ENCODE measurements at regions not wholly inside any gene's neighbourhood (a gene's known extent, or its start where the extent isn't known, plus 50 kb on each side); places are given as distances from the start of the nearest gene placed in this dataset.
A peak's percentile ranks its signal among the peaks of the same experiment; 100 is the strongest.

DNA sequence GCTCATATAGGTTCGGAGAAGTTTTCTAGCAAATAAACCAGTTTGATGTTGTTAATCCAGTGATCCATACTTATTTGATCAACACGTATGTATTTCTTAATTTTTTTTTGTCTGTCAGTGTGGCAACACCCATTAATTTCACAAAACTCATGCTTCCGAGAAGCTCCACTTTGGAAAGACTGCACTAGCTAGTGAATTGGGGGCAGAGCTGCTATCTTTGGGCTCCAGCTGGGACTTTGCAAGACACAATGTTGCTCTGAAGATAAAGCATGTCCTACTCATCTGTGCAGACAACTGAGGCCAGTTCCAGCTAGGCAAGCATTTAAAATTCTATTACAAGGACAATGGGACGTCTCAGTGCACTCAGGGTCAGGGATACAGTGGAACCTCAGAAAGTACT, 298.4 kb downstream of the NUAK1 start:
- no peaks in the 10 kb centered on the region for H3K36me3 ChIP-seq
- no peaks in the 10 kb centered on the region for H3K27me3 ChIP-seq
- peaks cover 0 to 20% (median 14%) of the 10 kb centered on the region in 4 donors for H3K4me1 ChIP-seq
- intact Hi-C loops (cut with DNase I): no loop called here
- no peak overlapping the region for H3K4me3 ChIP-seq
- TF ChIP-seq POLR2AphosphoS5 (IDR thresholded peaks at IDR 0.05): no peak
- no peak for TF ChIP-seq POLR2A (IDR thresholded peaks at IDR 0.05; ENCODE audit: low read depth)
- TF ChIP-seq EP300 (IDR thresholded peaks at IDR 0.05): no peak
- TF ChIP-seq, protein P1, sequence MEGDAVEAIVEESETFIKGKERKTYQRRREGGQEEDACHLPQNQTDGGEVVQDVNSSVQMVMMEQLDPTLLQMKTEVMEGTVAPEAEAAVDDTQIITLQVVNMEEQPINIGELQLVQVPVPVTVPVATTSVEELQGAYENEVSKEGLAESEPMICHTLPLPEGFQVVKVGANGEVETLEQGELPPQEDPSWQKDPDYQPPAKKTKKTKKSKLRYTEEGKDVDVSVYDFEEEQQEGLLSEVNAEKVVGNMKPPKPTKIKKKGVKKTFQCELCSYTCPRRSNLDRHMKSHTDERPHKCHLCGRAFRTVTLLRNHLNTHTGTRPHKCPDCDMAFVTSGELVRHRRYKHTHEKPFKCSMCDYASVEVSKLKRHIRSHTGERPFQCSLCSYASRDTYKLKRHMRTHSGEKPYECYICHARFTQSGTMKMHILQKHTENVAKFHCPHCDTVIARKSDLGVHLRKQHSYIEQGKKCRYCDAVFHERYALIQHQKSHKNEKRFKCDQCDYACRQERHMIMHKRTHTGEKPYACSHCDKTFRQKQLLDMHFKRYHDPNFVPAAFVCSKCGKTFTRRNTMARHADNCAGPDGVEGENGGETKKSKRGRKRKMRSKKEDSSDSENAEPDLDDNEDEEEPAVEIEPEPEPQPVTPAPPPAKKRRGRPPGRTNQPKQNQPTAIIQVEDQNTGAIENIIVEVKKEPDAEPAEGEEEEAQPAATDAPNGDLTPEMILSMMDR (IDR thresholded peaks at IDR 0.05): no peak
- DNase-seq (ENCODE audit: extremely low spot score): no peak
- no peaks in the 10 kb centered on the region for H3K9me3 ChIP-seq
- H3K27ac ChIP-seq (replicated peaks in 1 of 4): no peak overlapping the region
- WGBS: 85% methylated on average over 4 of the region's 4 CpGs

DNA sequence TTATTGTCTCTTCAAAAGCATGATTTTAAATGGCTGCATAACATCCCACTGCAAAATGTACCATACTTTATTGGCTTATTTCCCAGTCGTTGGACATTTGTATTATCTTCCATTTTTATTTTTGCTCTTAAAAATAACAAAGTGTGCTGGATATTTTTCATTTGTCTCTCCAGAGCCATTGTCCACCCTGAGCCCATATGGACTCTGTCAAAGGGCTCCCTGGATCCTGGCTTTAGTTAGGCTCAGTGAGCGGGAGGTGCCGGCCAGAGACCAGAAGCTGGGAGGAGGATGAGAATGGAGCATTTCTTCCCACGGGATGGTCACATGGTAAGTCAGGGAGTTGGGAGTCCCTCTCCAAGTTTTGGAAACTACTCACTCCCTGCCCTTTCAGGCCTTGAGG, 296.9 kb downstream of the NUAK1 start:
- intact Hi-C loops (cut with DNase I): no loop called here
- no peak for DNase-seq (ENCODE audit: extremely low spot score)
- Histone ChIP-seq H3K9me3 (no peaks in the 10 kb centered on the region), H3K36me3 (no peaks in the 10 kb centered on the region), H3K4me1 (peaks cover 0 to 20% (median 14%) of the 10 kb centered on the region in 4 donors), H3K27ac (replicated peaks in 1 of 4) (no peak overlapping the region), H3K4me3 (no peak overlapping the region), H3K27me3 (no peaks in the 10 kb centered on the region)
- no peak for TF ChIP-seq POLR2A (IDR thresholded peaks at IDR 0.05; ENCODE audit: low read depth)
- TF ChIP-seq EP300 (IDR thresholded peaks at IDR 0.05): no peak
- TF ChIP-seq POLR2AphosphoS5 (IDR thresholded peaks at IDR 0.05): no peak
- TF ChIP-seq, protein P1 (IDR thresholded peaks at IDR 0.05): no peak
- 40% methylated on average over 4 of the region's 4 CpGs for WGBS

DNA sequence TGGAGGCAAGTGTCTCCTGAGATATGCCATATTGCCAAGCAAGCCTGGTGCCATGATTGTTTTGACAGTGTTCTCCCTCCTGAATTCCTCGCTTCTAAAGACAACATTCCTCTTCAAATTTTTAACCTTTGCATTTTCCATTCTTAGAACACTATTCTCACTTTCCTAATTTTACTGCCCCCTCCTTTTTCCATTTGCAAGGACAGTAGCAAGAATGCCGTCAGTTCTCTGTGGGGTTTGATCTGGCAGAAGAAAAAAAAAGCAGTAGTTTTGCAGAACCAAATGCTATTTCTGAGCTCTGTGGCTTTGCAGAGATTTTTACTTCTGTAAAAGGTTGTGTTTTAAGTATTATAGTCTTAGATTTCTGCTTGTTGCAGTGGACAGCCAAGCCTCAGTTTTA, 295.2 kb downstream of the NUAK1 start:
- Histone ChIP-seq H3K4me1 (peaks cover 0 to 20% (median 14%) of the 10 kb centered on the region in 4 donors), H3K9me3 (no peaks in the 10 kb centered on the region), H3K36me3 (no peaks in the 10 kb centered on the region), H3K27ac (replicated peaks in 1 of 4) (peak overlapping the region in 1 of 4 donors; percentile 36), H3K27me3 (no peaks in the 10 kb centered on the region), H3K4me3 (no peak overlapping the region)
- WGBS: 31% methylated on average over 2 of the region's 2 CpGs
- DNase-seq (ENCODE audit: extremely low spot score): peak; percentile 24
- intact Hi-C loops (cut with DNase I): no loop called here
- TF ChIP-seq EP300 (IDR thresholded peaks at IDR 0.05) (no peak), POLR2A (IDR thresholded peaks at IDR 0.05; ENCODE audit: low read depth) (no peak), POLR2AphosphoS5 (IDR thresholded peaks at IDR 0.05) (no peak)
- TF ChIP-seq, protein P1 (IDR thresholded peaks at IDR 0.05): no peak

DNA sequence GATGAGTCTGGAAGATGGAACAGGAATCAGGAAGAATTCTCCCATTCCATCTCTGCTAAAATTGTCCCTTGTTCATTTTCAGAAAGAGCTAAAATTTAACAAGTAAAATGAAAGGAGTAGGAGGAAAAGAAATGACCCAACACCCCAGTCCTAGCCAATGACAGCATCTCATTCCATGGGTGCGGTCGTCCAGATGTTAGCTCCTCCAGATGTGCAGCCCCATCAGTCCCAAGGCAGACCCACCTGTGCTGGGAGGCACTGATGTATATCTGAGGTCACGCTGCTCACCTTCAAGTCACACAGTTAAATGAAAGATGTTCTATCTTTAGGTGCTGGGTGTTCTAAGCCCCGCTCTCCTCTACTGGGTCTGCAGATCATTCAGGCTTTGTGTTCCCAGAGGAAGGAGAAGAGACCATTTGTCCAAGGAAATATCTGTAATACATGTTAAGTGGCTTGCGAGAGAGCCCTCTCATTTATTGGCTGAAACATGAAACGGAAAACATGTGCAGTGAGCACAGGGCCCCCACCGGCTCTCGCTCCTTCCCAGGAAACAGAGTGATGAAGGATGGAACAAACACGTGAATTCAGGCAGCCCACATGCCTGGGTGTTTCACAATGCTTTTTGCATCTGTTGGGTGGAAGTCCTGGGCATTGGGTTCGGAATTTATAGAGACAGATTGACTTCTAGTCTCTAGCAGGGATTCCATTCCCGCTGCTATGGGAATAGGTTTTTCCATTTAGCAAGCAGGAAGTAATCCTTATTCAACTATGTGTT, 294.6 kb downstream of the NUAK1 start:
- H3K36me3 ChIP-seq: no peaks in the 10 kb centered on the region
- WGBS: 79% methylated on average over 11 of the region's 11 CpGs
- no peaks in the 10 kb centered on the region for H3K9me3 ChIP-seq
- H3K27me3 ChIP-seq: no peaks in the 10 kb centered on the region
- intact Hi-C loops (cut with DNase I): no loop called here
- H3K4me3 ChIP-seq: no peak overlapping the region
- H3K4me1 ChIP-seq: peaks cover 0 to 20% (median 14%) of the 10 kb centered on the region in 4 donors
- peak; percentile 74 for DNase-seq (ENCODE audit: extremely low spot score)
- TF ChIP-seq EP300 (IDR thresholded peaks at IDR 0.05) (no peak), POLR2A (IDR thresholded peaks at IDR 0.05; ENCODE audit: low read depth) (no peak), POLR2AphosphoS5 (IDR thresholded peaks at IDR 0.05) (no peak)
- TF ChIP-seq, protein P1 (IDR thresholded peaks at IDR 0.05): no peak
- peak overlapping the region in 1 of 4 donors; percentile 36 for H3K27ac ChIP-seq (replicated peaks in 1 of 4)

Measured in esophagus muscularis mucosa (tissue), 4 donors.